K562 (cell line): ENCODE measurements at regions not wholly inside any gene's neighbourhood (a gene's known extent, or its start where the extent isn't known, plus 50 kb on each side); places are given as distances from the start of the nearest gene placed in this dataset.

Experiments
- EP400 ChIP-seq: fragments of 450-650 bp; IDR thresholded peaks from 2 replicates; pipeline ENCODE4 v1.6.1; 2017; ENCODE audit warnings: antibody characterized with exemption, mild to moderate bottlenecking, moderate library complexity
- PBX2 ChIP-seq, 2 experiments: IDR thresholded peaks in 1 of 2; conservative IDR thresholded peaks in 1 of 2; 2 replicates each; pipeline ENCODE4 v1.6.1; 2016; ENCODE audit warnings: low read depth in 2 of 2, mild to moderate bottlenecking in 1 of 2, missing compliant biosample characterization in 1 of 2, missing genetic modification characterization in 1 of 2, moderate library complexity in 1 of 2
- ZNF318 ChIP-seq, 2 experiments: fragments of 450-650 bp; IDR thresholded peaks; 2 replicates each; pipeline ENCODE4 v1.6.1; 2016; ENCODE audit warnings: mild to moderate bottlenecking in 2 of 2, borderline replicate concordance in 1 of 2, low read depth in 1 of 2, moderate library complexity in 1 of 2

- TF ChIP-seq ZNF318 (IDR thresholded peaks at IDR 0.05; ENCODE audit: borderline replicate concordance in 1 of 2, low read depth in 1 of 2) (no peak), EP400 (no peak), PBX2 (CRISPR knock-in tag; IDR thresholded peaks at IDR 0.05; ENCODE audit: low read depth) (no peak), PBX2 (tag; conservative IDR thresholded peaks at IDR 0.05; ENCODE audit: low read depth) (no peak)
Observed at GRCh38 chr4:30283336-30283735, 436.8 kb upstream of the PCDH7 start (continued).
